CD14-positive monocyte (primary cell): ENCODE measurements at regions not wholly inside any gene's neighbourhood (a gene's known extent, or its start where the extent isn't known, plus 50 kb on each side); places are given as distances from the start of the nearest gene placed in this dataset.

Experiments
- DNase-seq, 3 donors: peaks; one replicate each; pipeline ENCODE4 v3.0.0-alpha.2; 2011 to 2022
- H2AFZ ChIP-seq: 2 replicates; pipeline ENCODE4 v1.6.0; 2012; ENCODE audit warnings: mild to moderate bottlenecking, low read depth, low read length, inconsistent platforms; ENCODE audit not compliant: insufficient read depth, poor library complexity, severe bottlenecking
- H3K27ac ChIP-seq, 2 donors: 1 replicate in 1 of 2; 2 replicates in 1 of 2; pipeline ENCODE4 v1.5.1; 2012 to 2013; ENCODE audit warnings: low read length in 2 of 2, control low read depth in 1 of 2, inconsistent platforms in 1 of 2, low read depth in 1 of 2, mild to moderate bottlenecking in 1 of 2
- H3K27me3 ChIP-seq, 2 donors: one replicate each; pipeline versions ENCODE4 v1.6.0 to v1.6.1; 2011 to 2013; ENCODE audit warnings: low read length in 2 of 2; ENCODE audit not compliant: control insufficient read depth in 2 of 2, insufficient read depth in 2 of 2
- H3K36me3 ChIP-seq, 2 donors: replicated peaks in 1 of 2; 1 replicate in 1 of 2; 2 replicates in 1 of 2; pipeline versions ENCODE4 v1.5.1 to v1.6.1; 2012 to 2013; ENCODE audit warnings: low read length in 2 of 2, control low read depth in 1 of 2, inconsistent platforms in 1 of 2, mild to moderate bottlenecking in 1 of 2; ENCODE audit not compliant: insufficient read depth in 2 of 2, control insufficient read depth in 1 of 2
- H3K4me1 ChIP-seq, 2 donors: 1 replicate in 1 of 2; 2 replicates in 1 of 2; pipeline versions ENCODE4 v1.5.1 to v1.6.1; 2012 to 2013; ENCODE audit warnings: low read length in 2 of 2, control low read depth in 1 of 2, inconsistent platforms in 1 of 2, mild to moderate bottlenecking in 1 of 2, moderate library complexity in 1 of 2; ENCODE audit not compliant: insufficient read depth in 2 of 2, control insufficient read depth in 1 of 2
- H3K4me2 ChIP-seq: replicated peaks from 2 replicates; pipeline ENCODE3; 2012; ENCODE audit warnings: low read length, moderate library complexity, mild to moderate bottlenecking; ENCODE audit not compliant: poor library complexity, severe bottlenecking; ENCODE audit errors: extremely low read depth
- H3K4me3 ChIP-seq, 3 experiments: fragments of 200-600 bp in 1 of 3; sonication (generic) in 1 of 3; replicated peaks in 1 of 3; 1 replicate in 2 of 3; 2 replicates in 1 of 3; pipeline ENCODE4 v1.5.1; 2011 to 2013; ENCODE audit warnings: low read length in 3 of 3, mild to moderate bottlenecking in 3 of 3, control low read depth in 2 of 3, low read depth in 2 of 3, inconsistent platforms in 1 of 3, moderate library complexity in 1 of 3
- H3K79me2 ChIP-seq: 2 replicates; pipeline ENCODE4 v1.6.0; 2012; ENCODE audit warnings: mild to moderate bottlenecking, control low read depth, inconsistent platforms, low read length, moderate library complexity; ENCODE audit not compliant: insufficient read depth
- H3K9ac ChIP-seq: 2 replicates; pipeline ENCODE4 v1.6.0; 2017; ENCODE audit warnings: low read length, mild to moderate bottlenecking; ENCODE audit not compliant: insufficient read depth, poor library complexity, severe bottlenecking
- H3K9me3 ChIP-seq, 2 donors: replicated peaks in 1 of 2; 1 replicate in 1 of 2; 2 replicates in 1 of 2; pipeline versions ENCODE4 v1.5.1 to v1.6.1; 2012 to 2013; ENCODE audit warnings: low read length in 2 of 2, control low read depth in 1 of 2; ENCODE audit not compliant: control insufficient read depth in 1 of 2, insufficient read depth in 1 of 2
- H4K20me1 ChIP-seq: 2 replicates; pipeline ENCODE4 v1.6.0; 2012; ENCODE audit warnings: mild to moderate bottlenecking, low read length, control low read depth, moderate library complexity; ENCODE audit not compliant: insufficient read depth
- H3K27ac Mint-ChIP-seq, 7 donors: one replicate each; pipeline ENCODE4 v1.8.0; 2020; ENCODE audit warnings: mild to moderate bottlenecking in 7 of 7, mixed read lengths in 7 of 7, moderate library complexity in 6 of 7, inconsistent platforms in 2 of 7
- H3K27me3 Mint-ChIP-seq, 3 donors: one replicate each; pipeline ENCODE4 v1.8.0; 2021 to 2022; ENCODE audit warnings: low read depth in 3 of 3, mild to moderate bottlenecking in 3 of 3, mixed read lengths in 3 of 3, moderate library complexity in 3 of 3, inconsistent platforms in 1 of 3
- H3K36me3 Mint-ChIP-seq, 2 donors: one replicate each; pipeline ENCODE4 v1.8.0; 2020; ENCODE audit warnings: mixed read lengths in 2 of 2, inconsistent platforms in 1 of 2, mild to moderate bottlenecking in 1 of 2
- H3K4me1 Mint-ChIP-seq: one replicate; pipeline ENCODE4 v1.8.0; 2020; ENCODE audit warnings: mild to moderate bottlenecking, mixed read lengths
- H3K4me3 Mint-ChIP-seq, 2 donors: one replicate each; pipeline ENCODE4 v1.8.0; 2020; ENCODE audit warnings: mild to moderate bottlenecking in 2 of 2, mixed read lengths in 2 of 2, moderate library complexity in 1 of 2
- H3K9me3 Mint-ChIP-seq, 7 donors: one replicate each; pipeline ENCODE4 v1.8.0; 2020 to 2022; ENCODE audit warnings: mixed read lengths in 7 of 7, mild to moderate bottlenecking in 6 of 7, moderate library complexity in 6 of 7, inconsistent platforms in 2 of 7
- WGBS: methylation state at CpG from one replicate; pipeline ENCODE4 v1.1.5; 2013; ENCODE audit warnings: missing lambda C conversion rate; ENCODE audit not compliant: insufficient coverage; 5-methylcytosine and 5-hydroxymethylcytosine counted together
- intact Hi-C, 2 donors: fragments of 100-400 bp; cut with micrococcal nuclease; formaldehyde crosslinking; loops; one replicate each; pipeline versions ENCODE4 v1.15.0 to v1.15.1; 2023
- TF ChIP-seq, protein P1 (sequence below): fragments of 200-600 bp; IDR thresholded peaks from one replicate; pipeline ENCODE4 v1.8.0; 2022; ENCODE audit warnings: antibody characterized with exemption, mild to moderate bottlenecking

- WGBS = no CpG with 5 or more reads among the region's 3 CpGs
- intact Hi-C loops = no loop called here
- no peaks in the 10 kb centered on the region for H3K4me1 Mint-ChIP-seq
Observed at GRCh38 chr5:89030798-89031197, 147.8 kb upstream of the MEF2C start.

GRCh38 chr5:89028595-89029285 lies 145.8 kb upstream of the MEF2C start:
- no peaks in the 10 kb centered on the region for H3K36me3 ChIP-seq
- no peak overlapping the region for H3K4me2 ChIP-seq
- no peak overlapping the region for H3K27ac ChIP-seq
- 100% methylated on average over 1 of the region's 2 CpGs for WGBS
- H3K4me3 ChIP-seq = no peak overlapping the region
- Mint-ChIP-seq H3K4me1 (no peaks in the 10 kb centered on the region), H3K27me3 (no peaks in the 10 kb centered on the region), H3K4me3 (no peak overlapping the region), H3K36me3 (no peaks in the 10 kb centered on the region), H3K9me3 (peaks cover 3 to 16% (median 8%) of the 10 kb centered on the region in 7 donors), H3K27ac (no peak overlapping the region)
- no peak overlapping the region for H2AFZ ChIP-seq
- no peaks in the 10 kb centered on the region for H3K79me2 ChIP-seq
- peaks cover 0 to 5% of the 10 kb centered on the region in 2 donors for H3K9me3 ChIP-seq
- H3K27me3 ChIP-seq = no peaks in the 10 kb centered on the region
- TF ChIP-seq, protein P1, sequence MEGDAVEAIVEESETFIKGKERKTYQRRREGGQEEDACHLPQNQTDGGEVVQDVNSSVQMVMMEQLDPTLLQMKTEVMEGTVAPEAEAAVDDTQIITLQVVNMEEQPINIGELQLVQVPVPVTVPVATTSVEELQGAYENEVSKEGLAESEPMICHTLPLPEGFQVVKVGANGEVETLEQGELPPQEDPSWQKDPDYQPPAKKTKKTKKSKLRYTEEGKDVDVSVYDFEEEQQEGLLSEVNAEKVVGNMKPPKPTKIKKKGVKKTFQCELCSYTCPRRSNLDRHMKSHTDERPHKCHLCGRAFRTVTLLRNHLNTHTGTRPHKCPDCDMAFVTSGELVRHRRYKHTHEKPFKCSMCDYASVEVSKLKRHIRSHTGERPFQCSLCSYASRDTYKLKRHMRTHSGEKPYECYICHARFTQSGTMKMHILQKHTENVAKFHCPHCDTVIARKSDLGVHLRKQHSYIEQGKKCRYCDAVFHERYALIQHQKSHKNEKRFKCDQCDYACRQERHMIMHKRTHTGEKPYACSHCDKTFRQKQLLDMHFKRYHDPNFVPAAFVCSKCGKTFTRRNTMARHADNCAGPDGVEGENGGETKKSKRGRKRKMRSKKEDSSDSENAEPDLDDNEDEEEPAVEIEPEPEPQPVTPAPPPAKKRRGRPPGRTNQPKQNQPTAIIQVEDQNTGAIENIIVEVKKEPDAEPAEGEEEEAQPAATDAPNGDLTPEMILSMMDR = no peak
- H4K20me1 ChIP-seq = no peaks in the 10 kb centered on the region
- intact Hi-C loops = no loop called here
- H3K9ac ChIP-seq = no peak overlapping the region
- DNase-seq = no peak
- no peaks in the 10 kb centered on the region for H3K4me1 ChIP-seq

More at GRCh38 chr5:89030798-89031197, 147.8 kb upstream of the MEF2C start:
- H3K27ac Mint-ChIP-seq = no peak overlapping the region
- TF ChIP-seq, protein P1 = no peak
- Histone ChIP-seq H3K4me1 (no peaks in the 10 kb centered on the region), H2AFZ (no peak overlapping the region), H3K27me3 (no peaks in the 10 kb centered on the region), H3K27ac (no peak overlapping the region), H3K4me2 (no peak overlapping the region), H3K36me3 (no peaks in the 10 kb centered on the region), H4K20me1 (no peaks in the 10 kb centered on the region), H3K9ac (no peak overlapping the region), H3K79me2 (no peaks in the 10 kb centered on the region), H3K4me3 (no peak overlapping the region), H3K9me3 (peaks cover 0 to 5% of the 10 kb centered on the region in 2 donors)
- DNase-seq = no peak
- H3K4me3 Mint-ChIP-seq = no peak overlapping the region
- no peaks in the 10 kb centered on the region for H3K27me3 Mint-ChIP-seq
- H3K36me3 Mint-ChIP-seq = no peaks in the 10 kb centered on the region
- H3K9me3 Mint-ChIP-seq = peaks cover 3 to 16% (median 8%) of the 10 kb centered on the region in 7 donors
